ENCODE measurements at regions not wholly inside any gene's neighbourhood (a gene's known extent, or its start where the extent isn't known, plus 50 kb on each side); places are given as distances from the start of the nearest gene placed in this dataset.

GRCh38 chr21:35329940-35330660 is 281.0 kb upstream of the RUNX1 start:
- TF ChIP-seq CTCF (IDR thresholded peaks at IDR 0.05): no peak
- no peak for TF ChIP-seq POLR2A (IDR thresholded peaks at IDR 0.05)
